Suprapubic skin (tissue), 4 donors: ENCODE measurements at regions not wholly inside any gene's neighbourhood (a gene's known extent, or its start where the extent isn't known, plus 50 kb on each side); places are given as distances from the start of the nearest gene placed in this dataset.

ENCODE experiments used
- EP300 ChIP-seq: sonication (generic); formaldehyde crosslinking; IDR thresholded peaks from one replicate; pipeline ENCODE4 v1.6.1; 2017; ENCODE audit warnings: antibody characterized with exemption
- POLR2A ChIP-seq, 2 donors: fragments of 450-650 bp; IDR thresholded peaks; one replicate each; pipeline ENCODE4 v1.6.1; 2017; ENCODE audit warnings: antibody characterized with exemption in 2 of 2, mild to moderate bottlenecking in 2 of 2, moderate library complexity in 2 of 2
- POLR2AphosphoS5 ChIP-seq, 3 donors: sonication (generic); formaldehyde crosslinking; IDR thresholded peaks; one replicate each; pipeline ENCODE4 v1.6.1; 2017; ENCODE audit warnings: antibody characterized with exemption in 3 of 3
- TF ChIP-seq, protein P1 (sequence below), 2 donors: fragments of 200-600 bp in 1 of 2; fragments of 450-650 bp in 1 of 2; sonication (generic) in 1 of 2; IDR thresholded peaks; one replicate each; pipeline ENCODE4 v1.5.1; 2016 to 2019; ENCODE audit warnings: antibody characterized with exemption in 2 of 2, mild to moderate bottlenecking in 1 of 2, moderate library complexity in 1 of 2

- TF ChIP-seq POLR2AphosphoS5 (IDR thresholded peaks at IDR 0.05) (no peak), POLR2A (IDR thresholded peaks at IDR 0.05) (no peak), EP300 (no peak)
- TF ChIP-seq, protein P1, sequence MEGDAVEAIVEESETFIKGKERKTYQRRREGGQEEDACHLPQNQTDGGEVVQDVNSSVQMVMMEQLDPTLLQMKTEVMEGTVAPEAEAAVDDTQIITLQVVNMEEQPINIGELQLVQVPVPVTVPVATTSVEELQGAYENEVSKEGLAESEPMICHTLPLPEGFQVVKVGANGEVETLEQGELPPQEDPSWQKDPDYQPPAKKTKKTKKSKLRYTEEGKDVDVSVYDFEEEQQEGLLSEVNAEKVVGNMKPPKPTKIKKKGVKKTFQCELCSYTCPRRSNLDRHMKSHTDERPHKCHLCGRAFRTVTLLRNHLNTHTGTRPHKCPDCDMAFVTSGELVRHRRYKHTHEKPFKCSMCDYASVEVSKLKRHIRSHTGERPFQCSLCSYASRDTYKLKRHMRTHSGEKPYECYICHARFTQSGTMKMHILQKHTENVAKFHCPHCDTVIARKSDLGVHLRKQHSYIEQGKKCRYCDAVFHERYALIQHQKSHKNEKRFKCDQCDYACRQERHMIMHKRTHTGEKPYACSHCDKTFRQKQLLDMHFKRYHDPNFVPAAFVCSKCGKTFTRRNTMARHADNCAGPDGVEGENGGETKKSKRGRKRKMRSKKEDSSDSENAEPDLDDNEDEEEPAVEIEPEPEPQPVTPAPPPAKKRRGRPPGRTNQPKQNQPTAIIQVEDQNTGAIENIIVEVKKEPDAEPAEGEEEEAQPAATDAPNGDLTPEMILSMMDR (IDR thresholded peaks at IDR 0.05): no peak
Measured at GRCh38 chr2:177048981-177049380, 163.6 kb upstream of the HNRNPA3 start.
